ENCODE measurements at regions not wholly inside any gene's neighbourhood (a gene's known extent, or its start where the extent isn't known, plus 50 kb on each side); places are given as distances from the start of the nearest gene placed in this dataset.
A peak's percentile ranks its signal among the peaks of the same experiment; 100 is the strongest.

- Mint-ChIP-seq H3K36me3 (no peaks in the 10 kb centered on the region), H3K27me3 (ENCODE audit: low read depth in 2 of 2) (peaks cover 0 to 4% of the 10 kb centered on the region in 2 donors), H3K9me3 (no peaks in the 10 kb centered on the region), H3K4me3 (no peak overlapping the region), H3K4me1 (peaks cover 12 to 13% of the 10 kb centered on the region in 2 donors), H3K27ac (peak overlapping the region in 1 of 2 donors; percentile 57)
- intact Hi-C loops (cut with micrococcal nuclease) = no loop called here
- 4% methylated on average over 1 of the region's 2 CpGs for WGBS (ENCODE audit: insufficient coverage)
- Histone ChIP-seq H3K4me3 (ENCODE audit: low read length) (no peak overlapping the region), H3K36me3 (ENCODE audit: control insufficient read depth, insufficient read depth, low read length) (no peaks in the 10 kb centered on the region), H3K27me3 (ENCODE audit: control insufficient read depth, insufficient read depth, low read length) (no peaks in the 10 kb centered on the region), H3K4me1 (ENCODE audit: control insufficient read depth, insufficient read depth, low read length) (peaks cover 15% of the 10 kb centered on the region), H3K27ac (ENCODE audit: low read length) (no peak overlapping the region), H3K9me3 (ENCODE audit: control insufficient read depth, insufficient read depth, low read length) (no peaks in the 10 kb centered on the region)
- ATAC-seq = peak in 1 of 3 donors; percentile 75
- TF ChIP-seq CTCF (IDR thresholded peaks at IDR 0.05) = no peak
- DNase-seq = peak in 1 of 2 donors; percentile 26
Observed at GRCh38 chr10:88108115-88108610, 244.7 kb downstream of the PTEN start.

- Histone ChIP-seq H3K27me3 (ENCODE audit: control insufficient read depth, insufficient read depth, low read length) (no peaks in the 10 kb centered on the region), H3K9me3 (ENCODE audit: control insufficient read depth, insufficient read depth, low read length) (no peaks in the 10 kb centered on the region), H3K4me3 (ENCODE audit: low read length) (no peak overlapping the region), H3K27ac (ENCODE audit: low read length) (no peak overlapping the region), H3K4me1 (ENCODE audit: control insufficient read depth, insufficient read depth, low read length) (peaks cover 30% of the 10 kb centered on the region), H3K36me3 (ENCODE audit: control insufficient read depth, insufficient read depth, low read length) (no peaks in the 10 kb centered on the region)
- intact Hi-C loops (cut with micrococcal nuclease) = no loop called here
- Mint-ChIP-seq H3K4me1 (peaks cover 25 to 30% of the 10 kb centered on the region in 2 donors), H3K27ac (no peak overlapping the region), H3K4me3 (no peak overlapping the region), H3K27me3 (ENCODE audit: low read depth in 2 of 2) (peaks cover 0 to 2% of the 10 kb centered on the region in 2 donors), H3K9me3 (no peaks in the 10 kb centered on the region), H3K36me3 (no peaks in the 10 kb centered on the region)
- ATAC-seq (no peak), DNase-seq (no peak)
- no peak for TF ChIP-seq CTCF (IDR thresholded peaks at IDR 0.05)
Observed at GRCh38 chr10:88110355-88110754, 246.9 kb downstream of the PTEN start.

GRCh38 chr10:88110822-88111221 lies 247.4 kb downstream of the PTEN start:
- DNase-seq (no peak), ATAC-seq (no peak)
- Histone ChIP-seq H3K27ac (ENCODE audit: low read length) (no peak overlapping the region), H3K9me3 (ENCODE audit: control insufficient read depth, insufficient read depth, low read length) (no peaks in the 10 kb centered on the region), H3K36me3 (ENCODE audit: control insufficient read depth, insufficient read depth, low read length) (no peaks in the 10 kb centered on the region), H3K27me3 (ENCODE audit: control insufficient read depth, insufficient read depth, low read length) (no peaks in the 10 kb centered on the region), H3K4me1 (ENCODE audit: control insufficient read depth, insufficient read depth, low read length) (peaks cover 30% of the 10 kb centered on the region), H3K4me3 (ENCODE audit: low read length) (no peak overlapping the region)
- intact Hi-C loops (cut with micrococcal nuclease) = no loop called here
- H3K9me3 Mint-ChIP-seq = no peaks in the 10 kb centered on the region
- peaks cover 0 to 2% of the 10 kb centered on the region in 2 donors for H3K27me3 Mint-ChIP-seq (ENCODE audit: low read depth in 2 of 2)
- no peak overlapping the region for H3K27ac Mint-ChIP-seq
- H3K4me1 Mint-ChIP-seq = peaks cover 25 to 30% of the 10 kb centered on the region in 2 donors
- H3K36me3 Mint-ChIP-seq = no peaks in the 10 kb centered on the region
- WGBS (ENCODE audit: insufficient coverage) = 82% methylated on average over 3 of the region's 3 CpGs
- TF ChIP-seq CTCF (IDR thresholded peaks at IDR 0.05) = no peak
- H3K4me3 Mint-ChIP-seq = no peak overlapping the region

GRCh38 chr10:88111294-88111693 lies 247.9 kb downstream of the PTEN start:
- no peak for TF ChIP-seq CTCF (IDR thresholded peaks at IDR 0.05)
- intact Hi-C loops (cut with micrococcal nuclease) = no loop called here
- ATAC-seq = no peak
- H3K4me1 Mint-ChIP-seq = peaks cover 25 to 30% of the 10 kb centered on the region in 2 donors
- peaks cover 0 to 2% of the 10 kb centered on the region in 2 donors for H3K27me3 Mint-ChIP-seq (ENCODE audit: low read depth in 2 of 2)
- Histone ChIP-seq H3K9me3 (ENCODE audit: control insufficient read depth, insufficient read depth, low read length) (no peaks in the 10 kb centered on the region), H3K27ac (ENCODE audit: low read length) (no peak overlapping the region), H3K36me3 (ENCODE audit: control insufficient read depth, insufficient read depth, low read length) (no peaks in the 10 kb centered on the region), H3K27me3 (ENCODE audit: control insufficient read depth, insufficient read depth, low read length) (no peaks in the 10 kb centered on the region), H3K4me1 (ENCODE audit: control insufficient read depth, insufficient read depth, low read length) (peaks cover 30% of the 10 kb centered on the region), H3K4me3 (ENCODE audit: low read length) (no peak overlapping the region)
- 57% methylated on average over 1 of the region's 2 CpGs for whole genome bisulfite sequencing (ENCODE audit: insufficient coverage)
- no peak overlapping the region for H3K27ac Mint-ChIP-seq
- no peaks in the 10 kb centered on the region for H3K9me3 Mint-ChIP-seq
- no peaks in the 10 kb centered on the region for H3K36me3 Mint-ChIP-seq
- no peak overlapping the region for H3K4me3 Mint-ChIP-seq
- no peak for DNase-seq

All from natural killer cell (primary cell).